ENCODE measurements at regions not wholly inside any gene's neighbourhood (a gene's known extent, or its start where the extent isn't known, plus 50 kb on each side); places are given as distances from the start of the nearest gene placed in this dataset.

DNA sequence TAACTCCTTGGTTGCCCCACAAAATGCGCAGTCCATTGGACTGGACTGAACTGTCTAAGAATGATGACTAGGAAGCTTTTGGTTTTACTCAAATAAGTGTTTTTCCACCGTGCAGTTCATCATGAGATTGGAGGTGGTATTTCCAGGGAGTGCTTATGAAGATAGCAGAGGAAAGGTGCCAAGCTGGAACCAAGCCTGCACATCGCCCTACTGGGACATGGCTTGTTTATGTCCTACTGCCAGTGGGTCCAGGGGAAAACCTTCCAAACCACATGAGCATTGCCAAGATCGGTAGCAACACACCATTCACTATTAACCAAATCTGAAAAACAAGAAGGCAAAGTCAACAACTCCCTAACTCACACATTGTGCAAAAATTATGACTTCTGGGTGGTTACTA is 54.7 kb upstream of the DSCAM start:
- DNase-seq (ENCODE audit: low read depth) = no peak

DNA sequence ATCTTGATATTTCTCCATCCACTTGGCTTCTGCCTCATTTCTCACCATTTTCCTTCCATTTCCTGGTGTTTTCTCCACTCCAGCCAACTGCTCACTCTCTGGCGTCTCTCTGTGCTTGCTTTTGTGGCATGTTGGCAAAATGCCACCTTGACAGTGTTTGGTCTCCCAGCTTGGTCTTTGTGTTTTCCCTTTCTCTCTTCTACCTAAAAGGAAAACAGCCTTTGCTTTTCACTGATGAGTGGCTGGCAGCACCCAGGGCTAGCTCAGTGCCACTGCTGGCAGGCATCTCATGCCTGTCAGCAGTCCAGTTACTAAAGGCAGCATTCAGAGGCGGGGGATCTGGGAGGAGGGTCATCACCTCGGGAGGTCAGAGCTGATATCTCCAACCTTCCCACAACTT is 55.3 kb upstream of the DSCAM start:
- no peak for DNase-seq (ENCODE audit: low read depth)

- DNase-seq (ENCODE audit: low read depth) = no peak
These were observed 56.0 kb upstream of the DSCAM start for GRCh38 chr21:40902993-40903392.

DNA sequence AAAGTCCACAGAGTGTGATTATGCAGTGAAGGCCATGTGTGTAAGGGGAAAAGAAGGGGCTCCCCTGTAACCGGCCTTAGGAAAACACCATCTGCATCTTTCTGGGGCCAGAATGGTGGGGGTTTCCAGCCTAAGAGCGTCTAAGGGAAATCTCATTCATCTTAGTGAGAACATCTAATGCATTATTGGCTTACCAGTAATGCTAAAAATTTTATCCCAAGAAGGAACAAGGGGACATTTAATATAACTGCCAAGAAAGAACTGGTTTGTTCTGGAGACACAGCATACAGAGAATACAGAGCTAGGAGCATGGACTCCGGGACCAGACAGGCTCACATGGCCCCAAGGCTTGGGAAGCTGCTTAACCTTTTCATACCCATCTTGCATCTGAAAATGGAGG is 58.3 kb upstream of the DSCAM start:
- DNase-seq (ENCODE audit: low read depth) = no peak

DNA sequence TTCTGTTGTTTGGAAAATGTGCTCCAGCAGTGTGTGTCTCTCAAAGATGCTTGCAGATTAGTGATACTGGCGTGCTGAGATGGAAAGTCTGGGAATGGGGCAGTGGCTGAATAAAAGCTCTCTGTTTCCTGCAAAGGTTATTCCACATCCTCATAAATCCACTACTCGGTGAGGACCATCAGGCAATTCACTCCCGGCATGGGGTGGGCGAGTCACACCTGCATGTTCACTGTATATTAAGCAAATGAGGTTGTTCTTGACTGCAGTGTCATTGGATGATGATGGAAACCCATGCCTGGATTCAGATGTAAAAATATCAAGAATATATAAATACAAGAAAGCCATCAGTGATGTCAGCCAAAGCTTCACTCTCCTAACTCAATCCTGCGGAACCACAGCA is 65.4 kb upstream of the DSCAM start:
- DNase-seq (ENCODE audit: low read depth) = no peak

DNA sequence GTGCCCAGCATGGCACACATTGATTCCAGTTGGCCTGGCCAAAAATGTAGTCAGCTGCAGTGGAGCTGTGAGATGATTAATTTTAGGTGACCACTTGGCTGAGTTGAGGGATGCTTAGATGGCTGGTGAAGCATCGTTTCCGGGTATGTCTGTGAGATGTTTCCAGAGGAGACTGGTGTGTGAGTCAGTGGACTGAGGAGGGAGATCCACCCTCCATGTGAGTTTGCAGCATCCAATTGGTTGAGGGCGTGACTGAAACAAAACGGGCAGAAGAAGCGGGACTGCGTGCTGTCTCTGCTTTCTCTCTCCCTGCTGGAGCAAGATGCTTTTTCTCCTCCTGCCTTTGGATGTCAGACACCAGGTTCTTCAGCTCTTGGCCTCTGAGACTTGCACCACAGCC is 68.2 kb upstream of the DSCAM start:
- no peak for DNase-seq (ENCODE audit: low read depth)

GRCh38 chr21:40923407-40923806 is 76.4 kb upstream of the DSCAM start:
- peak; percentile 0 for DNase-seq (ENCODE audit: low read depth)

- no peak for DNase-seq (ENCODE audit: low read depth)
These were observed 76.9 kb upstream of the DSCAM start for GRCh38 chr21:40923901-40924300.

DNA sequence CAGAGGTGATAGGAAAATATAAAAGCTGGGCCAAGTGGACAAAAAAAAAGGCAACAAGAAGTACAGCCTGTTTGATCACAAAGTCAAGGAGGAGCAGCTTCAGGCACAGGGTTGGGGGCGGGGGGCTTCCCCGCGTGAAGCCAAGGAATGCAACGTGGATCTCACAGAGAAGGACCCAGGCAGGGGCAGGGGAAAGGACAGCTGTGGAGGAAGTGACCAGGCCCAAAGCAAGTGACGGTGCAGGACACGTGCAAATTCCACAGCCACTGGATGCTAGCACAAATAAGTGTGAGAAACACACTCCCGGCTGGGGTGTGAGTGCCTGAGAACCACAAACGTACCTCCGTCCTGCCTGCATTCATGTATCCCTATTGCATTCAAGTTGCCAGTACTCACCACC is 77.7 kb upstream of the DSCAM start:
- DNase-seq (ENCODE audit: low read depth) = no peak

DNA sequence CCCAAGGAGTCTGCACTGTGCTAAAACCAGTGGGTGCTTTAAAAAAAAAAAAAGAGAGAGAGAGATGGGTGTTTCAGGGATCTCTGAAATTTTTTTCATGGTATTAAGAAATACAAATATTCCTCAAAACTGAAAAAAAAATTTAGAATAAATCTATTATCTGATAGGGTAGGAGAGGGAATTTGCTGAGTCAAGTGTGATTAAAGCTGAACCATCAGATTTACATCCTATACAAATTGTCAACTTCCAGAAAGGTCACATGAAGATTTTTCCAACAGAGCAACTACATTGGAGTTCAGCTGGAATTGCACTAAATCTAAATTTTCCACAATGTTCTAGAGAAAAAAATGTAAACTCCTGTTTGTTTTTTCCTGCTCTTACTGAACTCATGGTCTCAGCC is 79.3 kb upstream of the DSCAM start:
- DNase-seq (ENCODE audit: low read depth) = no peak

- DNase-seq (ENCODE audit: low read depth) = no peak
These were observed 82.9 kb upstream of the DSCAM start for GRCh38 chr21:40929833-40930232.

- no peak for DNase-seq (ENCODE audit: low read depth)
These were observed 84.2 kb upstream of the DSCAM start for GRCh38 chr21:40931197-40931596.

DNA sequence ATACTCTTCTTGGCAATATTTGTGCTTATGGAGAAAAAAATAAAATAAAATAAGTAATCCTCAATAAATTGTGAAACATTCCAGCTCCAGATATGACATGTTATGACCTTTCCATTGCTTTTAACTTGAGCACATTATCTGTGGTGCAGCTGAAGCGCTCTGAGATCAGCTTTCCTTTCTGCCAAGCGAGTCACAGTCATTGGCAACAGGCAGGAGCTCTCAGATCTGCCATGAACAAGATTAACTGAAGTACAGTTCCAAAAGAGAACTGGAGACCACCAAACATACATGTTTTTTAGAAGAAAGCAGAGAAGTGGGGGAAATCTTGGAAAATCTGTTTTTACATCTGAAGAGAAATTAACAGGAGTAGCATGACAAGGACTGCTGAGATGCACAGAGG is 89.2 kb upstream of the DSCAM start:
- no peak for DNase-seq (ENCODE audit: low read depth)

- no peak for DNase-seq (ENCODE audit: low read depth)
These were observed 89.9 kb upstream of the DSCAM start for GRCh38 chr21:40936771-40937261.

- DNase-seq (ENCODE audit: low read depth) = no peak
These were observed 91.1 kb upstream of the DSCAM start for GRCh38 chr21:40938078-40938477.

DNA sequence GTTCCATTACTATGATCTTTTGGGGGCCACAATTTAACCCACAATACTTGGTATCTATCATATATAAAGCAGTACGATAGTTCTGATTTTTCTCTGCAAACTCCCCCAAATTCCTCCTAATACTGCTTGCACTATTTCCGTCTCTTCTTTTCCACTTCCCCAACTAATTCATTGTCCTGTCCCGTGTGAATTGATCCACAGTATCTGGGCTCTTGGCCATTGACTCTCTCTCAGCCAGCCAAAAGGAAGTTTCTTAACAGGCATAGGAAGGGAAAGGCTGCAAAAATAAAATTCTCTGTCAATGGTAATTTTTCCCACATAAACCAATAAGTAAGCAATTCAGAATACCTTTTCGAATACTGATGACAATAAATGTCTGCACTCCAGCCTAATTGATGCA is 91.7 kb upstream of the DSCAM start:
- DNase-seq (ENCODE audit: low read depth) = no peak

DNA sequence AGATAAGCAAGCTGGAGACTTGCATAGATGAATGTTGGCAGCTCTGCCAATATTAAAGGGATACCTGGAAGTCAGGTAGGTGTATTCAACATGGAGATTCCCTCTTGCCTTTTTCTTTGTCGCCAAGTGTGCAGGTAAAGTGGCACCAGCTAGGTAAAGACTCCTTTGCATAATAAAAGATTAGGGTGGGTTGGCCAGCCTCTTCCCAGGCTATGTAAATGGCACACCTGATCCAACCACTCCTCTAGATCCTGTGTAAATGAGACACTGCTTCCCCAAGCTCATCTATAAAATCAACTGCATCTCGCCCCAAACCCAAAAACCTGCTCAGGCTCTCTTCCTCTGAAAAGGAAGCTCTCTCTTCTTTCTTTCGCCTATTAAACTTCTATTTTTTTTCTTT is 100.8 kb upstream of the DSCAM start:
- no peak for DNase-seq (ENCODE audit: low read depth)

- no peak for DNase-seq (ENCODE audit: low read depth)
These were observed 104.0 kb upstream of the DSCAM start for GRCh38 chr21:40950970-40951369.

DNA sequence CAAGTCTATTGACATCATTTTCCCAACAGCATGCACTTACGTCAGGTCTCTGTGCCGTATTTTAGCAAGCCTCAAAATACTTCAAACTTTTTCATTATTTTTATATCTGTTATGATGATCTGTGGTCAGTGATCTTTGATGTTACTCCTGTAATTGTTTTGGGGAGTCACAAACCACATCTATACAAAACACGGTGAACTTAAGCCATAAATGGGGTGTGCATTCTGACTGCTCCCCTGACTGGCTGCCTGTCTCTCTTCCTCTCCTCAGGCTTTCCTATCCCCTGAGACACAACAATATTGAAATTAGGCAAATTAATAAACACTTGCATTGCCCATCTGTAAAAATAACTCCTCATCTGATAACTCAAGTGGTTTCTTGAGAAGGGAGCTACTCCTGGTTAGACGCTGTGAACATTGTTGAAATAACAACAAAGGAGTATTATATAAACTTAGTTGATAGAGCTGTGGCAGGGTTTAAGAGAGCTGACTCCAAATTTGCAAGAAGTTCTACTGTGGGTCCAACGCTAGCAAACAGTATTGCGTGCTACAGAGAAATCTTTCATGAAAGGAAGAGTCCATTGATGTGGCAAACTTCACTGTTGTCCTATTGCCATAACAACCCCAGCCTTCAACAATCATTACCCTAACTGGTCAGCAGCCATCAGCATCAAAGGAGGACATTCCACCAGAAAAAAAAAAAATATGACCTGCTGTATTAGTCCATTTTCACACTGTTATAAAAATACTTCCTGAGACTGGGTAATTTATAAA is 105.8 kb upstream of the DSCAM start:
- no peak for DNase-seq (ENCODE audit: low read depth)

DNA sequence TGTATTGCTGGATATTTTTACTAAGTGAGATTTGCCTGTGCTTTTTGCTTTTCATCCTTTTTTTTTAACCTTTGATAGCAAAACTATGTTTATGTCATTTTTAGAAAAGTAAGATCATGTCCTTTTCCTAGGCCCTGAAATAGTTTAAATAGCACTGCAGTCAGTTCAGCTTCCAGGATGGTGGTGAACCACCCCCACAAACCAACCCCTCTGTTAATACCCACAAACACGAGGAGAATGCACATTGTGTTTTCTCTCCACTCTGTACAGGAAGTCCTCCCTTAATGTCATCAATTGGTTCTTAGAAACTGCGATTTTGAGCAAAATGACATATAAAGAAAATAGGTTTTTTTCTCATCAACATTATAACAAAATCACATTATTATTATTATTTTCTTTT is 117.7 kb upstream of the DSCAM start:
- no peak for DNase-seq (ENCODE audit: low read depth)

GRCh38 chr21:40967771-40968170 is 120.8 kb upstream of the DSCAM start:
- no peak for DNase-seq (ENCODE audit: low read depth)

GRCh38 chr21:40972151-40972550 is 125.2 kb upstream of the DSCAM start:
- DNase-seq (ENCODE audit: low read depth) = no peak

DNA sequence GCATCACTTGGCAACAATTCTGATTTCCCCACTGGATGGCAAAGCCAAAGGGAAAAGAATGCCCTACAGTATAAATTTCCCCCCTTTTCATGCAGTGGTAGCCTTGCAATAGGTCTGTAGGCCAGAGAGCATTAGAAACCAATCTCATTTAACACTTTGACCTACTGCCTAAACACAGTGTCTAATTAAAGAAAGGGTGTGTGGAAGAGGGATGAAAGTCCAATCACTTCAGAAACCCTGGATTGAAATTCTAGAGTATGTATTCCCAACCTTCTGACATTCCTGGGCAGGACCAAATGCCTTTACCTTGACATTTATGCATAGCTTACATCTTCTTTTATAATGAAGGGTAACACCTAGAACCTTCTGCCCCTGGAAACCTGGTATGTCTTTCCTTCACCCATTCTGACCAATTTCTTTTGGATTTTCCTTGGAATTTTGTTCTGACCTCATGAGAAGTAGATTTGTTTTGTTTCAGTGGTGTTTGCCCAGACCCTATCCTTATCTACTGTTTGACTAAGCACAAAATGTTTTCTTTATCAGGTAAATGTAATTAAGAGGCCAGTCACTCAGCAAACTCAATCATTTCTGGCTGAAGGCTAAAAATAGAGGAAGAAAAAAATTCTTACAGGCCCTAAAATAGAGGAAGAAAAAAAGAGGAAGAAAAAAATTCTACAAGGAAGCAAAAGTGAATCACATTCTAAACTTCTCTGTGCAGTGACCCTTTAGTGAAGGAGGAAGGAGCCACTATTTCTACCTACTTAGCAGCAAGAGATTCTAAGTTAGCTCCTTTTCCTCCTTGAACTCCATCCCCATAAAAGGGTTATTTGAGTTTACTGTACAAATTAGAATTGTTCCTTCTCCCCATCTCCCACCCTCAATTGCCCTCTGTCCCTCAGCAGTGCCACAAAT is 129.5 kb upstream of the DSCAM start:
- DNase-seq (ENCODE audit: low read depth) = no peak

Measured in RPMI7951 (cell line).